ENCODE measurements at regions not wholly inside any gene's neighbourhood (a gene's known extent, or its start where the extent isn't known, plus 50 kb on each side); places are given as distances from the start of the nearest gene placed in this dataset.

DNA sequence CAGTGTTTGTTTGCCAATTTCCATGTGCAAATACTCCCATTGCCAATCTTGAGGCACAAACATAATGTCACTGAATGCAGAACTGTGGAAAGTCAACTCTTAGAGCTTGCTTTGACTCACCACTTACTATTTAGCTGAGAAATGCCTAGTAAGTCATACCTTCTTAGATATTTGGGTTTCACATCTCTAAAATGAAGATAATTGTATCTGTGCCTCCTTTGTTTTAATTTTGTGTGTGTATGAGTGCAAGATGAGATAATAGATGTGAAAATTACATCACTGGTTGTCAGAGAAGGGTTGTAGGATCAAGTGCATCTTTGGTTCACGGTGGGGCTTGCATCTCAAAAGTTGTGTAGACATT lies 407.5 kb downstream of the INHBA start (continued):
- TF ChIP-seq, protein P1, sequence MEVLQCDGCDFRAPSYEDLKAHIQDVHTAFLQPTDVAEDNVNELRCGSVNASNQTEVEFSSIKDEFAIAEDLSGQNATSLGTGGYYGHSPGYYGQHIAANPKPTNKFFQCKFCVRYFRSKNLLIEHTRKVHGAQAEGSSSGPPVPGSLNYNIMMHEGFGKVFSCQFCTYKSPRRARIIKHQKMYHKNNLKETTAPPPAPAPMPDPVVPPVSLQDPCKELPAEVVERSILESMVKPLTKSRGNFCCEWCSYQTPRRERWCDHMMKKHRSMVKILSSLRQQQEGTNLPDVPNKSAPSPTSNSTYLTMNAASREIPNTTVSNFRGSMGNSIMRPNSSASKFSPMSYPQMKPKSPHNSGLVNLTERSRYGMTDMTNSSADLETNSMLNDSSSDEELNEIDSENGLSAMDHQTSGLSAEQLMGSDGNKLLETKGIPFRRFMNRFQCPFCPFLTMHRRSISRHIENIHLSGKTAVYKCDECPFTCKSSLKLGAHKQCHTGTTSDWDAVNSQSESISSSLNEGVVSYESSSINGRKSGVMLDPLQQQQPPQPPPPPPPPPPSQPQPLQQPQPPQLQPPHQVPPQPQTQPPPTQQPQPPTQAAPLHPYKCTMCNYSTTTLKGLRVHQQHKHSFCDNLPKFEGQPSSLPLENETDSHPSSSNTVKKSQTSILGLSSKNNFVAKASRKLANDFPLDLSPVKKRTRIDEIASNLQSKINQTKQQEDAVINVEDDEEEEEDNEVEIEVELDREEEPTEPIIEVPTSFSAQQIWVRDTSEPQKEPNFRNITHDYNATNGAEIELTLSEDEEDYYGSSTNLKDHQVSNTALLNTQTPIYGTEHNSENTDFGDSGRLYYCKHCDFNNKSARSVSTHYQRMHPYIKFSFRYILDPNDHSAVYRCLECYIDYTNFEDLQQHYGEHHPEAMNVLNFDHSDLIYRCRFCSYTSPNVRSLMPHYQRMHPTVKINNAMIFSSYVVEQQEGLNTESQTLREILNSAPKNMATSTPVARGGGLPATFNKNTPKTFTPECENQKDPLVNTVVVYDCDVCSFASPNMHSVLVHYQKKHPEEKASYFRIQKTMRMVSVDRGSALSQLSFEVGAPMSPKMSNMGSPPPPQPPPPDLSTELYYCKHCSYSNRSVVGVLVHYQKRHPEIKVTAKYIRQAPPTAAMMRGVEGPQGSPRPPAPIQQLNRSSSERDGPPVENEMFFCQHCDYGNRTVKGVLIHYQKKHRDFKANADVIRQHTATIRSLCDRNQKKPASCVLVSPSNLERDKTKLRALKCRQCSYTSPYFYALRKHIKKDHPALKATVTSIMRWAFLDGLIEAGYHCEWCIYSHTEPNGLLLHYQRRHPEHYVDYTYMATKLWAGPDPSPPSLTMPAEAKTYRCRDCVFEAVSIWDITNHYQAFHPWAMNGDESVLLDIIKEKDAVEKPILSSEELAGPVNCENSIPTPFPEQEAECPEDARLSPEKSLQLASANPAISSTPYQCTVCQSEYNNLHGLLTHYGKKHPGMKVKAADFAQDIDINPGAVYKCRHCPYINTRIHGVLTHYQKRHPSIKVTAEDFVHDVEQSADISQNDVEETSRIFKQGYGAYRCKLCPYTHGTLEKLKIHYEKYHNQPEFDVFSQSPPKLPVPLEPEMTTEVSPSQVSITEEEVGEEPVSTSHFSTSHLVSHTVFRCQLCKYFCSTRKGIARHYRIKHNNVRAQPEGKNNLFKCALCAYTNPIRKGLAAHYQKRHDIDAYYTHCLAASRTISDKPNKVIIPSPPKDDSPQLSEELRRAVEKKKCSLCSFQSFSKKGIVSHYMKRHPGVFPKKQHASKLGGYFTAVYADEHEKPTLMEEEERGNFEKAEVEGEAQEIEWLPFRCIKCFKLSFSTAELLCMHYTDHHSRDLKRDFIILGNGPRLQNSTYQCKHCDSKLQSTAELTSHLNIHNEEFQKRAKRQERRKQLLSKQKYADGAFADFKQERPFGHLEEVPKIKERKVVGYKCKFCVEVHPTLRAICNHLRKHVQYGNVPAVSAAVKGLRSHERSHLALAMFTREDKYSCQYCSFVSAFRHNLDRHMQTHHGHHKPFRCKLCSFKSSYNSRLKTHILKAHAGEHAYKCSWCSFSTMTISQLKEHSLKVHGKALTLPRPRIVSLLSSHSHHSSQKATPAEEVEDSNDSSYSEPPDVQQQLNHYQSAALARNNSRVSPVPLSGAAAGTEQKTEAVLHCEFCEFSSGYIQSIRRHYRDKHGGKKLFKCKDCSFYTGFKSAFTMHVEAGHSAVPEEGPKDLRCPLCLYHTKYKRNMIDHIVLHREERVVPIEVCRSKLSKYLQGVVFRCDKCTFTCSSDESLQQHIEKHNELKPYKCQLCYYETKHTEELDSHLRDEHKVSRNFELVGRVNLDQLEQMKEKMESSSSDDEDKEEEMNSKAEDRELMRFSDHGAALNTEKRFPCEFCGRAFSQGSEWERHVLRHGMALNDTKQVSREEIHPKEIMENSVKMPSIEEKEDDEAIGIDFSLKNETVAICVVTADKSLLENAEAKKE (CRISPR knock-in tag; IDR thresholded peaks at IDR 0.05) = no peak
- no peak for TF ChIP-seq JUNB (IDR thresholded peaks at IDR 0.05; ENCODE audit: unreplicated experiment)

DNA sequence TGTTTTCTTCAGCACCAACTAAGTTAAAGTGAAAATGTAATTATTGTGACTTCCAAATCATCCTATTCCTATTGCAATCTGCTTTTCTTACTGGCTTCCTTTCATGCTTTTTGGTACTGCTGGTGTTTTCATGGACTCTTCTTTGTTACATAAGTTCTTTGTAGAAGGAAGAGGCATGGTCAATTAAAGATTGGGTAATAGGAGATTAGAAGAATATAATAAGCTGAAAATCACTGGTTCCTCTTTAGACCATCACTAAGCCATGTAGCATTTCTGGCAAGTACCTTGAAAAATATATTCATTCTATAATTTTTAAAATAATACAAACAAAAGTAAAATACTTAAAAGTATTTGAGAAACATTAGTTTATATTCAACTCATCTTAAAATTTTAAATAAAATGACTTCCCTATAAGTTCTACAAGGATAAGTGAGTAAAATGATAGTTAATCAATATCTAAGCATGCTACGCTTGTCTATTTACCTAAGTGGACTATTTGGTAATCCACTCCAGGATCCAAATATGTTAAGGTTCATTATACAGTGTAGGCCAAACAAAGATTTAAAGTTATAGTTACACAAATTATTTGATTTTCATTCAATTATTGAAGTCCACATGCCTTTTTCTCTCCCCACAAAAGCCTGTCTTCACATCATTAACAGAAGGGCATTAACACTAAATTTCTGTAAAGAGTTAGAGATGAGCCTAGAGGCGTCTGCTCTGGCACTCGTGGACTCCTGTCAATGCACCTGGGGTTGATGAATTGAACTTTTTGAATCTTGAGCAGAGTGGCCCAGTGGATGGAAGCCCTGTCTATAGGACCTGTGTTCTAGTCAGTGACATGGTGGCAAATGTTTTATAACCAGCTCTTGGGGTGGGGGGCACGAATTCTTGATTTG lies 408.1 kb downstream of the INHBA start:
- no peak overlapping the region for H3K4me2 ChIP-seq
- H3K27ac Mint-ChIP-seq = no peak overlapping the region
- DNase-seq (ENCODE audit: low spot score) (no peak), ATAC-seq (no peak)
- H3K4me3 Mint-ChIP-seq = no peak overlapping the region
- no peaks in the 10 kb centered on the region for H3K9me3 Mint-ChIP-seq
- H3K36me3 ChIP-seq (ENCODE audit: insufficient read depth) = no peaks in the 10 kb centered on the region
- H3K9me2 ChIP-seq (ENCODE audit: insufficient read depth) = 0 out of 2 replicates have a peak, but pooled peaks cover 2% of the 10 kb centered on the region
- no peak overlapping the region for H2AFZ ChIP-seq
- H3K36me3 Mint-ChIP-seq (ENCODE audit: low read depth) = no peaks in the 10 kb centered on the region
- 0 out of 2 replicates have a peak, but pooled peaks cover under 1% of the 10 kb centered on the region for H3K27me3 ChIP-seq (ENCODE audit: insufficient read depth)
- H3K4me3 ChIP-seq = no peak overlapping the region
- no peak overlapping the region for H3K27ac ChIP-seq (ENCODE audit: low read depth)
- no peaks in the 10 kb centered on the region for H3K27me3 Mint-ChIP-seq (ENCODE audit: insufficient read depth, low read depth, poor library complexity)
- H3F3A ChIP-seq (replicated peaks; ENCODE audit: low read depth) = no peaks in the 10 kb centered on the region
- no peaks in the 10 kb centered on the region for H3K79me2 ChIP-seq (replicated peaks; ENCODE audit: insufficient read depth)
- no peaks in the 10 kb centered on the region for H4K20me1 ChIP-seq (replicated peaks; ENCODE audit: insufficient read depth)
- no peaks in the 10 kb centered on the region for H3K4me1 ChIP-seq (ENCODE audit: insufficient read depth)
- H3K4me1 Mint-ChIP-seq = no peaks in the 10 kb centered on the region
- TF ChIP-seq CREB1 (CRISPR knock-in tag; IDR thresholded peaks at IDR 0.05; ENCODE audit: low read depth) = no peak
- TF ChIP-seq, protein P2, sequence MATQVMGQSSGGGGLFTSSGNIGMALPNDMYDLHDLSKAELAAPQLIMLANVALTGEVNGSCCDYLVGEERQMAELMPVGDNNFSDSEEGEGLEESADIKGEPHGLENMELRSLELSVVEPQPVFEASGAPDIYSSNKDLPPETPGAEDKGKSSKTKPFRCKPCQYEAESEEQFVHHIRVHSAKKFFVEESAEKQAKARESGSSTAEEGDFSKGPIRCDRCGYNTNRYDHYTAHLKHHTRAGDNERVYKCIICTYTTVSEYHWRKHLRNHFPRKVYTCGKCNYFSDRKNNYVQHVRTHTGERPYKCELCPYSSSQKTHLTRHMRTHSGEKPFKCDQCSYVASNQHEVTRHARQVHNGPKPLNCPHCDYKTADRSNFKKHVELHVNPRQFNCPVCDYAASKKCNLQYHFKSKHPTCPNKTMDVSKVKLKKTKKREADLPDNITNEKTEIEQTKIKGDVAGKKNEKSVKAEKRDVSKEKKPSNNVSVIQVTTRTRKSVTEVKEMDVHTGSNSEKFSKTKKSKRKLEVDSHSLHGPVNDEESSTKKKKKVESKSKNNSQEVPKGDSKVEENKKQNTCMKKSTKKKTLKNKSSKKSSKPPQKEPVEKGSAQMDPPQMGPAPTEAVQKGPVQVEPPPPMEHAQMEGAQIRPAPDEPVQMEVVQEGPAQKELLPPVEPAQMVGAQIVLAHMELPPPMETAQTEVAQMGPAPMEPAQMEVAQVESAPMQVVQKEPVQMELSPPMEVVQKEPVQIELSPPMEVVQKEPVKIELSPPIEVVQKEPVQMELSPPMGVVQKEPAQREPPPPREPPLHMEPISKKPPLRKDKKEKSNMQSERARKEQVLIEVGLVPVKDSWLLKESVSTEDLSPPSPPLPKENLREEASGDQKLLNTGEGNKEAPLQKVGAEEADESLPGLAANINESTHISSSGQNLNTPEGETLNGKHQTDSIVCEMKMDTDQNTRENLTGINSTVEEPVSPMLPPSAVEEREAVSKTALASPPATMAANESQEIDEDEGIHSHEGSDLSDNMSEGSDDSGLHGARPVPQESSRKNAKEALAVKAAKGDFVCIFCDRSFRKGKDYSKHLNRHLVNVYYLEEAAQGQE (IDR thresholded peaks at IDR 0.05; ENCODE audit: unreplicated experiment) = no peak
- TF ChIP-seq, protein P1 (CRISPR knock-in tag; IDR thresholded peaks at IDR 0.05) = no peak

Measured in GM23338 (cell line).